A549 (cell line): ENCODE measurements at regions not wholly inside any gene's neighbourhood (a gene's known extent, or its start where the extent isn't known, plus 50 kb on each side); places are given as distances from the start of the nearest gene placed in this dataset.

Source experiments
- ATAC-seq, 2 experiments: fragments of 200-7000 bp in 1 of 2; fragments of >200 bp in 1 of 2; cut with Nextera tagmentation in 1 of 2; cut with Tn5 transposase in 1 of 2; 3 replicates each; pipeline versions ENCODE4 v1.8.0 to v1.9.1; 2018 to 2020; ENCODE audit warnings: mild to moderate bottlenecking in 1 of 2, moderate library complexity in 1 of 2
- CTCF ChIA-PET: fragments of 300-600 bp; sonication (Branson Sonifier 250); formaldehyde crosslinking; extraction: SDS; loops from one replicate; lab custom pipeline; 2021; ENCODE audit warnings: antibody characterized with exemption, inconsistent platforms; lab: Yijun Ruan, JAX
- POLR2A ChIA-PET: fragments of 350-600 bp; formaldehyde crosslinking; extraction: SDS; loops from one replicate; lab custom pipeline; 2021; ENCODE audit warnings: antibody characterized with exemption, inconsistent platforms; lab: Yijun Ruan, JAX
- DNase-seq, 2 experiments: peaks; one replicate each; pipeline versions ENCODE4 v3.0.0 to v3.0.0-alpha.2; 2011 to 2016; ENCODE audit warnings: low read depth in 1 of 2, low spot score in 1 of 2
- FAIRE-seq: peaks from 2 replicates; lab custom pipeline; 2011; peaks lifted over from hg19 to GRCh38; lab: Jason Lieb, UNC
- H3K27ac ChIP-seq, 2 experiments: fragments of >200 bp; sonication (Bioruptor Twin); formaldehyde crosslinking; 3 replicates each; pipeline ENCODE4 v1.5.1; 2016 to 2017
- H3K4me1 ChIP-seq: fragments of >200 bp; sonication (Bioruptor Twin); formaldehyde crosslinking; 3 replicates; pipeline ENCODE4 v1.6.1; 2016
- H3K4me2 ChIP-seq: fragments of >200 bp; sonication (Bioruptor Twin); formaldehyde crosslinking; 3 replicates; pipeline ENCODE4 v1.6.1; 2016
- H3K4me3 ChIP-seq: fragments of >200 bp; sonication (Bioruptor Twin); formaldehyde crosslinking; 3 replicates; pipeline ENCODE4 v1.5.1; 2016
- H3K9me3 ChIP-seq: fragments of >200 bp; sonication (Bioruptor Twin); formaldehyde crosslinking; 3 replicates; pipeline ENCODE4 v1.6.1; 2016
- BHLHE40 ChIP-seq: IDR thresholded peaks from 2 replicates; pipeline ENCODE4 v1.6.1; 2012; ENCODE audit warnings: low read depth, low read length, inconsistent platforms
- CEBPB ChIP-seq, 2 experiments: fragments of >200 bp in 1 of 2; sonication (Bioruptor Twin) in 1 of 2; formaldehyde crosslinking in 1 of 2; IDR thresholded peaks; 2 replicates each; pipeline ENCODE4 v1.6.1; 2012 to 2016
- EHF ChIP-seq: fragments of 250-450 bp; sonication (Bioruptor Pico); IDR thresholded peaks from 2 replicates; pipeline ENCODE4 v1.5.0; 2020; ENCODE audit warnings: mild to moderate bottlenecking
- EHMT2 ChIP-seq: fragments of 200-600 bp; sonication (generic); IDR thresholded peaks from 2 replicates; pipeline ENCODE4 v1.6.1; 2016; ENCODE audit warnings: antibody characterized with exemption, low read depth, mild to moderate bottlenecking, moderate library complexity
- EP300 ChIP-seq, 2 experiments: fragments of >200 bp; sonication (Bioruptor Twin); formaldehyde crosslinking; IDR thresholded peaks; 2 replicates in 1 of 2; 3 replicates in 1 of 2; pipeline ENCODE4 v1.6.1; 2016 to 2017
- ESRRA ChIP-seq: fragments of 150-350 bp; IDR thresholded peaks from 2 replicates; pipeline ENCODE4 v1.6.1; 2014; ENCODE audit warnings: mild to moderate bottlenecking, low read length, borderline replicate concordance
- FOSB ChIP-seq: fragments of 250-450 bp; sonication (Bioruptor Pico); IDR thresholded peaks from 2 replicates; pipeline ENCODE4 v1.5.0; 2020; ENCODE audit warnings: mild to moderate bottlenecking, moderate library complexity
- HDAC2 ChIP-seq: fragments of 200-600 bp; sonication (generic); IDR thresholded peaks from 2 replicates; pipeline ENCODE4 v1.6.1; 2016
- HOXA7 ChIP-seq: fragments of 250-450 bp; sonication (Bioruptor Pico); IDR thresholded peaks from 2 replicates; pipeline ENCODE4 v1.5.0; 2020; ENCODE audit warnings: mild to moderate bottlenecking, moderate library complexity
- HOXB13 ChIP-seq: fragments of 250-450 bp; sonication (Bioruptor Pico); IDR thresholded peaks from 2 replicates; pipeline ENCODE4 v1.5.0; 2020; ENCODE audit warnings: low read depth, mild to moderate bottlenecking, moderate library complexity
- HOXB5 ChIP-seq: fragments of 250-450 bp; sonication (Bioruptor Pico); IDR thresholded peaks from 2 replicates; pipeline ENCODE4 v1.5.0; 2020; ENCODE audit warnings: mild to moderate bottlenecking, moderate library complexity
- JUN ChIP-seq, 2 experiments: fragments of >200 bp; sonication (Bioruptor Twin); formaldehyde crosslinking; IDR thresholded peaks; 2 replicates in 1 of 2; 3 replicates in 1 of 2; pipeline ENCODE4 v1.6.1; 2016 to 2017
- JUNB ChIP-seq: fragments of >200 bp; sonication (Bioruptor Twin); formaldehyde crosslinking; IDR thresholded peaks from 2 replicates; pipeline ENCODE4 v1.6.1; 2016
- NPAS2 ChIP-seq: fragments of 250-450 bp; sonication (Bioruptor Pico); IDR thresholded peaks from 2 replicates; pipeline ENCODE4 v1.8.0; 2022; ENCODE audit warnings: mild to moderate bottlenecking, moderate library complexity, borderline replicate concordance
- RARB ChIP-seq: fragments of 250-450 bp; sonication (Bioruptor Pico); IDR thresholded peaks from 2 replicates; pipeline ENCODE4 v1.8.0; 2021; ENCODE audit warnings: mild to moderate bottlenecking, moderate library complexity
- RCOR1 ChIP-seq: fragments of 150-350 bp; IDR thresholded peaks from 2 replicates; pipeline ENCODE4 v1.6.1; 2014; ENCODE audit warnings: antibody characterized with exemption, low read length, low read depth
- SMC3 ChIP-seq: fragments of >200 bp; sonication (Bioruptor Twin); formaldehyde crosslinking; IDR thresholded peaks from 3 replicates; pipeline ENCODE4 v1.6.1; 2018; ENCODE audit warnings: inconsistent platforms
- ZFP36 ChIP-seq: fragments of 450-650 bp; IDR thresholded peaks from 2 replicates; pipeline ENCODE4 v1.6.1; 2014; ENCODE audit warnings: borderline replicate concordance; ENCODE audit not compliant: partially characterized antibody
- ZNF302 ChIP-seq: fragments of 250-450 bp; sonication (Bioruptor Pico); IDR thresholded peaks from 2 replicates; pipeline ENCODE4 v1.9.0; 2021; ENCODE audit warnings: inconsistent platforms, mild to moderate bottlenecking, moderate library complexity
- WGBS: methylation state at CpG from one replicate; pipeline ENCODE4 v1.1.6; 2017; ENCODE audit errors: missing lambda C conversion rate; 5-methylcytosine and 5-hydroxymethylcytosine counted together
- TF ChIP-seq, protein P1 (sequence below): fragments of 250-450 bp; sonication (Bioruptor Pico); IDR thresholded peaks from 2 replicates; pipeline ENCODE4 v1.5.0; 2020; ENCODE audit warnings: low read depth, mild to moderate bottlenecking, moderate library complexity
- TF ChIP-seq, protein P2 (sequence below): fragments of >200 bp; sonication (Bioruptor Twin); formaldehyde crosslinking; IDR thresholded peaks from 3 replicates; pipeline ENCODE4 v1.5.1; 2016
- TF ChIP-seq, protein P3 (sequence below): fragments of 150-350 bp; IDR thresholded peaks from 2 replicates; pipeline ENCODE4 v1.6.1; 2014; ENCODE audit warnings: low read depth, mild to moderate bottlenecking, low read length
- TF ChIP-seq, protein P4 (sequence below): IDR thresholded peaks from 2 replicates; pipeline ENCODE4 v1.6.1; 2012

DNA sequence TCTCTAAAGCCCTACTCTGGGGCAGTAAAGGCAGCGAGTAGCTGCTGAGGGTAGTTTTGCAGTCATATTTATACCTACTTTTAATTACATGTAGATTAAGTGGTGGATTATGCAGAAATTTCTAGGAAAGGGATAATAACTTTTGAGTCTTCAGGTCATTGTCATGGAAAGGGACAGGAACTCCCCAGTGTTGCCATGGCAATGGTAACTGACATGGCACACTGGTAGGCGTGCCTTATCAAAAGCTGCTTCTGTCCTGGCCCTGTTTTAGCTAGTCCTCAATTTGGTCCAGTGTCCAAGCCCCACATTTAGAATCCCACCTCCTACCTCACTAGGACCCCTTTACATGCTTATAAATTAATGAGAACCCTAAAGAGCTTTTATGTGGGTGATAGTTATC is 303.1 kb downstream of the VRK1 start:
- no peak for FAIRE-seq
- ChIA-PET POLR2A (no interaction called here), CTCF (no interaction called here)
- TF ChIP-seq HOXA7 (CRISPR knock-in tag) = no peak
- TF ChIP-seq, protein P1, sequence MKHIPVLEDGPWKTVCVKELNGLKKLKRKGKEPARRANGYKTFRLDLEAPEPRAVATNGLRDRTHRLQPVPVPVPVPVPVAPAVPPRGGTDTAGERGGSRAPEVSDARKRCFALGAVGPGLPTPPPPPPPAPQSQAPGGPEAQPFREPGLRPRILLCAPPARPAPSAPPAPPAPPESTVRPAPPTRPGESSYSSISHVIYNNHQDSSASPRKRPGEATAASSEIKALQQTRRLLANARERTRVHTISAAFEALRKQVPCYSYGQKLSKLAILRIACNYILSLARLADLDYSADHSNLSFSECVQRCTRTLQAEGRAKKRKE = no peak
- no peak for TF ChIP-seq FOSB (CRISPR knock-in tag)
- TF ChIP-seq HDAC2 = no peak
- no peak for TF ChIP-seq EHF (CRISPR knock-in tag)
- H3K4me2 ChIP-seq = no peak overlapping the region
- no peak for DNase-seq
- ATAC-seq = no peak
- no peak overlapping the region for H3K4me3 ChIP-seq
- H3K27ac ChIP-seq = no peak overlapping the region
- WGBS = 17% methylated on average over 2 of the region's 2 CpGs
- H3K4me1 ChIP-seq = no peaks in the 10 kb centered on the region
- no peaks in the 10 kb centered on the region for H3K9me3 ChIP-seq

DNA sequence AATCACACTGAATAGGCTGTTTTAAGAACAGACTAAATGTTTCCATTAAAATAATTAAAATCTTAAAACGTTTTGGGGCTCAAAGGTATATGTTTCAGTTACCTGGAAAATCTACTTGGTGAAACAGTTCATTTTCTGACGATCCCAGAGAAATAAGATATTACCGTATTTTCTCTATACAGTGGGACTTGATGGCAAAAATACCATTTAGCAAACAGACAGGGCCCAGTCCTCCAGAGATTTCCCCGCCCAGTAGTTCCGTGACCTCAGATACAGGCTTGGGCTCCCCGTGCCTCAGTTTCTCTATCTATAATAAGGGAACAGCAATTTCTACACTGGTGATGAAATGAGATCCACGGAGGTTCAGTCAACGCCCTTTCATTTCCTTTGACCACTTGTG is 304.4 kb downstream of the VRK1 start:
- no peak overlapping the region for H3K4me2 ChIP-seq
- FAIRE-seq (no peak), DNase-seq (no peak), ATAC-seq (no peak)
- no peak overlapping the region for H3K27ac ChIP-seq
- no peak overlapping the region for H3K4me3 ChIP-seq
- ChIA-PET POLR2A (no interaction called here), CTCF (no interaction called here)
- no peaks in the 10 kb centered on the region for H3K4me1 ChIP-seq
- 32% methylated on average over 8 of the region's 8 CpGs for WGBS
- no peaks in the 10 kb centered on the region for H3K9me3 ChIP-seq
- TF ChIP-seq ZNF302 (CRISPR knock-in tag) = no peak
- no peak for TF ChIP-seq JUNB
- TF ChIP-seq ESRRA = no peak
- TF ChIP-seq, protein P2, sequence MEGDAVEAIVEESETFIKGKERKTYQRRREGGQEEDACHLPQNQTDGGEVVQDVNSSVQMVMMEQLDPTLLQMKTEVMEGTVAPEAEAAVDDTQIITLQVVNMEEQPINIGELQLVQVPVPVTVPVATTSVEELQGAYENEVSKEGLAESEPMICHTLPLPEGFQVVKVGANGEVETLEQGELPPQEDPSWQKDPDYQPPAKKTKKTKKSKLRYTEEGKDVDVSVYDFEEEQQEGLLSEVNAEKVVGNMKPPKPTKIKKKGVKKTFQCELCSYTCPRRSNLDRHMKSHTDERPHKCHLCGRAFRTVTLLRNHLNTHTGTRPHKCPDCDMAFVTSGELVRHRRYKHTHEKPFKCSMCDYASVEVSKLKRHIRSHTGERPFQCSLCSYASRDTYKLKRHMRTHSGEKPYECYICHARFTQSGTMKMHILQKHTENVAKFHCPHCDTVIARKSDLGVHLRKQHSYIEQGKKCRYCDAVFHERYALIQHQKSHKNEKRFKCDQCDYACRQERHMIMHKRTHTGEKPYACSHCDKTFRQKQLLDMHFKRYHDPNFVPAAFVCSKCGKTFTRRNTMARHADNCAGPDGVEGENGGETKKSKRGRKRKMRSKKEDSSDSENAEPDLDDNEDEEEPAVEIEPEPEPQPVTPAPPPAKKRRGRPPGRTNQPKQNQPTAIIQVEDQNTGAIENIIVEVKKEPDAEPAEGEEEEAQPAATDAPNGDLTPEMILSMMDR = no peak
- TF ChIP-seq BHLHE40 = no peak
- no peak for TF ChIP-seq RARB (CRISPR knock-in tag)
- TF ChIP-seq HOXB13 (CRISPR knock-in tag) = no peak
- no peak for TF ChIP-seq EHMT2
- TF ChIP-seq, protein P3, sequence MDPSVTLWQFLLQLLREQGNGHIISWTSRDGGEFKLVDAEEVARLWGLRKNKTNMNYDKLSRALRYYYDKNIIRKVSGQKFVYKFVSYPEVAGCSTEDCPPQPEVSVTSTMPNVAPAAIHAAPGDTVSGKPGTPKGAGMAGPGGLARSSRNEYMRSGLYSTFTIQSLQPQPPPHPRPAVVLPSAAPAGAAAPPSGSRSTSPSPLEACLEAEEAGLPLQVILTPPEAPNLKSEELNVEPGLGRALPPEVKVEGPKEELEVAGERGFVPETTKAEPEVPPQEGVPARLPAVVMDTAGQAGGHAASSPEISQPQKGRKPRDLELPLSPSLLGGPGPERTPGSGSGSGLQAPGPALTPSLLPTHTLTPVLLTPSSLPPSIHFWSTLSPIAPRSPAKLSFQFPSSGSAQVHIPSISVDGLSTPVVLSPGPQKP = no peak
- TF ChIP-seq RCOR1 = no peak
- TF ChIP-seq EP300 (IDR thresholded peaks at IDR 0.05) = no peak
- TF ChIP-seq JUN (IDR thresholded peaks at IDR 0.05) = no peak
- no peak for TF ChIP-seq HOXB5 (CRISPR knock-in tag)
- no peak for TF ChIP-seq EHF (CRISPR knock-in tag)
- TF ChIP-seq SMC3 = no peak
- TF ChIP-seq, protein P4, sequence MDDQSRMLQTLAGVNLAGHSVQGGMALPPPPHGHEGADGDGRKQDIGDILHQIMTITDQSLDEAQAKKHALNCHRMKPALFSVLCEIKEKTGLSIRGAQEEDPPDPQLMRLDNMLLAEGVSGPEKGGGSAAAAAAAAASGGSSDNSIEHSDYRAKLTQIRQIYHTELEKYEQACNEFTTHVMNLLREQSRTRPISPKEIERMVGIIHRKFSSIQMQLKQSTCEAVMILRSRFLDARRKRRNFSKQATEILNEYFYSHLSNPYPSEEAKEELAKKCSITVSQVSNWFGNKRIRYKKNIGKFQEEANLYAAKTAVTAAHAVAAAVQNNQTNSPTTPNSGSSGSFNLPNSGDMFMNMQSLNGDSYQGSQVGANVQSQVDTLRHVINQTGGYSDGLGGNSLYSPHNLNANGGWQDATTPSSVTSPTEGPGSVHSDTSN = no peak
- TF ChIP-seq NPAS2 (CRISPR knock-in tag) = no peak
- no peak for TF ChIP-seq ZFP36
- no peak for TF ChIP-seq CEBPB (IDR thresholded peaks at IDR 0.05)
- no peak for TF ChIP-seq HDAC2
